ENCODE measurements at regions not wholly inside any gene's neighbourhood (a gene's known extent, or its start where the extent isn't known, plus 50 kb on each side); places are given as distances from the start of the nearest gene placed in this dataset.

DNA sequence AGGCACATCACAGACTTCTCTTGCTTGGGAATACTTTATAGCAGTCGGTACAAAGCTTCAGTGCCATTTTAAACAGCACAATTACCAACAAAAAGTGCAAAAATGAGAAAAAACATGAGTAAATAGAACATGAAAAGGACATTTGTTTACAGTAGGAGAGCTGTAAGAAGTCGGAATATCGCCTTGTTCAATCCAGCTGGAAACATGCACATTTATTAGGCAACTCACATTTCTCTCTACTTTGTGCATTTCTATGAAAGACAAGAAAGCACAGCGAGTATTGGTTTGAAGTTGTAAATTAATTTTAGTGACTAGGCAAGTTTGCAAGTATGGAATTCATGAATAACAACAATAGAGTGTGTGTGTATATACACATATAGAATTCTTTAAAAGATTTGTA lies 484.7 kb downstream of the DACH1 start:
- TF ChIP-seq, protein P1, sequence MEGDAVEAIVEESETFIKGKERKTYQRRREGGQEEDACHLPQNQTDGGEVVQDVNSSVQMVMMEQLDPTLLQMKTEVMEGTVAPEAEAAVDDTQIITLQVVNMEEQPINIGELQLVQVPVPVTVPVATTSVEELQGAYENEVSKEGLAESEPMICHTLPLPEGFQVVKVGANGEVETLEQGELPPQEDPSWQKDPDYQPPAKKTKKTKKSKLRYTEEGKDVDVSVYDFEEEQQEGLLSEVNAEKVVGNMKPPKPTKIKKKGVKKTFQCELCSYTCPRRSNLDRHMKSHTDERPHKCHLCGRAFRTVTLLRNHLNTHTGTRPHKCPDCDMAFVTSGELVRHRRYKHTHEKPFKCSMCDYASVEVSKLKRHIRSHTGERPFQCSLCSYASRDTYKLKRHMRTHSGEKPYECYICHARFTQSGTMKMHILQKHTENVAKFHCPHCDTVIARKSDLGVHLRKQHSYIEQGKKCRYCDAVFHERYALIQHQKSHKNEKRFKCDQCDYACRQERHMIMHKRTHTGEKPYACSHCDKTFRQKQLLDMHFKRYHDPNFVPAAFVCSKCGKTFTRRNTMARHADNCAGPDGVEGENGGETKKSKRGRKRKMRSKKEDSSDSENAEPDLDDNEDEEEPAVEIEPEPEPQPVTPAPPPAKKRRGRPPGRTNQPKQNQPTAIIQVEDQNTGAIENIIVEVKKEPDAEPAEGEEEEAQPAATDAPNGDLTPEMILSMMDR (IDR thresholded peaks at IDR 0.05): no peak
- TF ChIP-seq POLR2AphosphoS5 (IDR thresholded peaks at IDR 0.05): no peak
